NT2/D1 (cell line): ENCODE measurements at regions not wholly inside any gene's neighbourhood (a gene's known extent, or its start where the extent isn't known, plus 50 kb on each side); places are given as distances from the start of the nearest gene placed in this dataset.

ENCODE experiments used
- DNase-seq: peaks from one replicate; pipeline ENCODE4 v3.0.0-alpha.2; 2011; ENCODE audit warnings: low read depth, low spot score
- H3K27me3 ChIP-seq: 2 replicates; pipeline ENCODE4 v1.6.0; 2011; ENCODE audit warnings: mild to moderate bottlenecking; ENCODE audit not compliant: insufficient read length, insufficient read depth
- H3K36me3 ChIP-seq: 2 replicates; pipeline ENCODE4 v1.6.1; 2011; ENCODE audit warnings: mild to moderate bottlenecking, low read length, mixed read lengths; ENCODE audit not compliant: insufficient read depth, insufficient read length
- H3K4me1 ChIP-seq: 2 replicates; pipeline ENCODE4 v1.5.1; 2011; ENCODE audit not compliant: insufficient read depth, insufficient read length
- H3K4me3 ChIP-seq: 2 replicates; pipeline ENCODE4 v1.5.1; 2011; ENCODE audit warnings: low read depth; ENCODE audit not compliant: insufficient read length
- H3K9ac ChIP-seq: 2 replicates; pipeline ENCODE4 v1.6.0; 2011; ENCODE audit warnings: low read depth; ENCODE audit not compliant: insufficient read length
- H3K9me3 ChIP-seq: 2 replicates; pipeline ENCODE4 v1.5.1; 2011; ENCODE audit warnings: mild to moderate bottlenecking, low read length; ENCODE audit not compliant: insufficient read depth
- SUZ12 ChIP-seq: IDR thresholded peaks from 2 replicates; pipeline ENCODE4 v1.6.1; 2011; ENCODE audit not compliant: insufficient read length, insufficient read depth; ENCODE audit errors: extremely low read depth
- YY1 ChIP-seq: IDR thresholded peaks from 2 replicates; pipeline ENCODE4 v1.6.1; 2011; ENCODE audit not compliant: insufficient read length, insufficient read depth
- ZNF274 ChIP-seq: IDR thresholded peaks from 2 replicates; pipeline ENCODE4 v1.6.1; 2011; ENCODE audit warnings: mild to moderate bottlenecking, low read depth, low read length

DNA sequence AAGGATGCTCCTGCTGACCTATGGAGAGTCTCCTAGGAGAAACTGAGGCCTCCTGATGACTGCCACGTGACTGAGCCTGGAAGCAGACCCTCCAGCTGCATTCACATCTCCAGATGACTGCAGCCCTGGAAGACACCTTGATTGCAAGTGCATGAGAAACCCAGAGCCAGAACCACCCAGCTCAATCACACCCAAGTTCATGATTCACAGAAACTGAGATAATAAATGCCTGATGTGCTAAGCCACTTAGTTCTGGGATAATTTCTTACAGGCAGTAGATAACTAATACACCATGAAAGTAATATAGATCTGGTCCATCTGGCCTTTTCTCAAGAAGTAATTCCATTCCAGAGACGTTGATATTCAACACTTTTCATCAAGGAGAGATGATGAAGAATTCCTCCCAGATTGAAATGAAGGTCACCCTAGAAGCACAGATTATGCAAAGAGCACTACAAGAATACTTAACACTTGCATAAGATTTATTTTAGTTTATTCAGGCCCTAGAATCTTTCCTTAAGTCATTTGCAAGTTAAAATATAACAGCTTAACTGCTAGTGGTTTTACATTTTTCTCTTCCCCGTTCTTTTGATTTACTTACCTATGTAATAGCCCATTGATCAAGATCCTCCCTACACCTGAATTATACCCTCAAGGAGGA, 208.2 kb upstream of the INHBA start:
- no peaks in the 10 kb centered on the region for H3K9me3 ChIP-seq
- H3K27me3 ChIP-seq, result no peaks in the 10 kb centered on the region
- H3K4me1 ChIP-seq, result no peaks in the 10 kb centered on the region
- H3K4me3 ChIP-seq, result no peak overlapping the region
- no peak for DNase-seq
- H3K36me3 ChIP-seq, result no peaks in the 10 kb centered on the region
- TF ChIP-seq YY1, result no peak
- TF ChIP-seq SUZ12, result no peak
- no peak for TF ChIP-seq ZNF274
- H3K9ac ChIP-seq, result no peak overlapping the region

DNA sequence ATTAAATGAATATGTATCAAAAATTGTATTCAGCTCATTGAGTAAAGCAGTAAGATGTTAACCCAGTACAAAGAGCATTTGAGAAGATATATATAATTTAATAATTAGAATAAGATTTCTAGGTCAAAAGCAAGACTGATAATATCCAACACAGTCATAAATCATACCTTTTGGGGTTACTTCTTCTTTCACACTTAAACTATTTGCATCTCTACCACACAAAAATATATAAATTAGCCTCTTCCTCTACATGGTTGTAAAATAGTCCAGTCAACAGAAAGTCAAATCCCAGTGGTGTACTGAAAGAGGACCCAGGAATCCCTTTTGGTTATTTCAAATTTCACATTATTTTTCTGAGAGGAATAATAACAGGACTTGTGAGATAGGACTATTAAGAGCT, 204.6 kb upstream of the INHBA start:
- TF ChIP-seq SUZ12, result no peak
- TF ChIP-seq YY1, result no peak
- no peak for TF ChIP-seq ZNF274
- H3K4me1 ChIP-seq, result no peaks in the 10 kb centered on the region
- H3K9ac ChIP-seq, result no peak overlapping the region
- H3K36me3 ChIP-seq, result no peaks in the 10 kb centered on the region
- no peak overlapping the region for H3K4me3 ChIP-seq
- H3K9me3 ChIP-seq, result peaks cover 21% of the 10 kb centered on the region
- no peaks in the 10 kb centered on the region for H3K27me3 ChIP-seq
- DNase-seq, result no peak

DNA sequence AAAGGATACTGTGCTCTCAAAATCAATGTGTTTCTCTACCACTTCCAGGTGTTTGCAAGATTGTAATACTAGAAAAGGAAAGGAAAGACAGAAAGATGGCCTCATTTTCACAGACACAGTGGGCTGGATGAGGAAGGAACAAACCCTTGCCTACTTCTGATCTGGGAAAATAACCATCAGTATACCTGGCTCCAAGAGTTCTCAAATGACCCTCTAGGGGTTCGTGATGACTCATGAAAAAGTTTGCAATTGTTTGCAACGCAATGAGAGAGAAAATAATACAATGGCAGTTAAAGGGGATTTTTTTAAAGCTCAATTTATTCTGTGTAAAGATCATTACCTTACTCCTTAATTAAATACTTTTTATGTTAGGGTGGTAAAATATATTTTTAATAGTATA, 197.6 kb upstream of the INHBA start:
- no peak overlapping the region for H3K4me3 ChIP-seq
- no peaks in the 10 kb centered on the region for H3K36me3 ChIP-seq
- H3K27me3 ChIP-seq, result no peaks in the 10 kb centered on the region
- no peak overlapping the region for H3K9ac ChIP-seq
- H3K4me1 ChIP-seq, result no peaks in the 10 kb centered on the region
- peaks cover 21% of the 10 kb centered on the region for H3K9me3 ChIP-seq
- TF ChIP-seq YY1 (no peak), SUZ12 (no peak), ZNF274 (no peak)
- no peak for DNase-seq

DNA sequence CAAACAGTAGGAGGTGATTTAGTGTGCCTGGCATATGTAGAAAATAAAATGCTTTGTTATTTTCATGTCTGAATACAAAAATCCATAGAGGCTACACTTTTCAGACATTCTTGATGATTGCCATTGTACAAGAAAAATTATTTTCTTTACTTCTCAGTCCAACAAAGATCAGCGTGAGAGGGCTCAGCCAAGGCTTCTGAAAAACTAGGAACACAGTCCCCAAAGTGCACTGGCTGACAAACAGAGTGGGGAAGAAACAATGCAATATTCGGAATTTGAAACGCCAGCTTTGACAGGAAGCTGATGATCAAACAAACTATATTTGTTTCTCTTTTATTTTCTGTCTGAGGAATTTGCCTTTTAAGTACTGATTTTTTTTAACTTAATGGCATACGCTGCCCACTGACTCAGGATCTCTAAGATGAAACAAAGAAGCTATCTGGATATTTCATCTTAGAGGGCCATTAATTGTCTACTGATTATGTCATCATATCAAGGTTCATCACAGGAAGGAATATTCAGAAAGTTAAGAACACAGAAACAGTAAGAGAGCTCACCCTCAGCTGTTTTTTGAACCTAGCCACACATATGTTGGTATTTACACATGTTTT, 197.0 kb upstream of the INHBA start:
- H3K27me3 ChIP-seq, result no peaks in the 10 kb centered on the region
- no peak overlapping the region for H3K4me3 ChIP-seq
- no peaks in the 10 kb centered on the region for H3K36me3 ChIP-seq
- no peak for TF ChIP-seq ZNF274
- TF ChIP-seq YY1, result no peak
- TF ChIP-seq SUZ12, result no peak
- H3K9me3 ChIP-seq, result peaks cover 17% of the 10 kb centered on the region
- H3K9ac ChIP-seq, result no peak overlapping the region
- DNase-seq, result no peak
- no peaks in the 10 kb centered on the region for H3K4me1 ChIP-seq

DNA sequence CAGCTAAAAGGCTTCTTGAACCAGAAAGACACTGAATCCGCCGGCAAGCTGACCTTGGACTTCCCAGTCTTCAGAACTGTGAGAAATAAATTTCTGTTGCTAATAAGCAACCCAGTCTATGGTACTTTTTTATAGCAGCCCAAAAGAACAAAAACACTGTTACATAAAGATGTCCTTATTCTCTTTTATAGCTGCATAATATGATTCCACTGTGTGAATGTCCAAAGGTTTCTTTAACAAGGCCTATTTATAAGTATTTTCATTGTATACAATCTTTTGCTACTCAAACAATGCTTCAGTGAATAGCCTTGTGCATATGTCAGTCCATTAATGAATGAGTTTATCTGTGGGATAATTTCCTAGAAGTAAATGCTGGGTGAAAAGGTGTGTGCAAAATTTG, 190.8 kb upstream of the INHBA start:
- no peaks in the 10 kb centered on the region for H3K36me3 ChIP-seq
- H3K4me1 ChIP-seq, result no peaks in the 10 kb centered on the region
- H3K27me3 ChIP-seq, result no peaks in the 10 kb centered on the region
- H3K9me3 ChIP-seq, result no peaks in the 10 kb centered on the region
- no peak overlapping the region for H3K4me3 ChIP-seq
- H3K9ac ChIP-seq, result no peak overlapping the region
- DNase-seq, result no peak
- no peak for TF ChIP-seq SUZ12
- TF ChIP-seq ZNF274, result no peak
- TF ChIP-seq YY1, result no peak

DNA sequence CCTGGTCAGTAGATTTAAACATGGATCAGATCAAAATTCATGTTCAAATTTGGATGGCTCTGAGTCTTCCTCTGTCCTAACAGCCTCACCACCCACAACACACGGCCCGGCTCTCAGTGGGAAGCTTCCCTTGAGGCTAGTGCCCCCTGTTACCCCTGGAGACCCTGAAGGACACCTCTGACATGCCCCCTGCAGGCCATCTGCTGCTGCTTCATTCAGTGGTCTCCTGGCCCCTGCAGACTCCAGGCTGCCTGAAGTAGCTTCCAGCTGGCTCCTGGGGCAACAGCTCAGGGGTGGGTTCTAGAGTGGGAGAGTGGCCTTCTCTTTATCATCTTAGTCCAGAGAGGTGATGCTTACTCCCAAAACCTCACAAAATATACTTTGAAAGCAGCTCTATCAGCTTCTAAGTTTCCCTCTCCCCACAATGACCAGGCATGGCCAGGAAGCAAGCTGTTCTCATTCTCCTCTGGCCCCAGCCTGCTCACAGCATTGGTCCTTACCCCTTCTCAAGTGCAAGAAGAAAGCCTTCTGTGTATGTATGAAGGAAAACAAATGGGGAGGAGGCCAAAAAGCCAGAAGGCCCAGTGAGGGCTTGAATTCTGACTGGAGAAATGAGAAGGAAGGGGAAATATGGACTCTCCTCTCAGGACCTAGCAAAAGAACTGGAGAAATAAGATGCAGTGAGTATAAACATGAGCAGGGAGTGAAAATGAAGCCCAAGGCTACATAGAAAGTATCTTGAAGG, 189.6 kb upstream of the INHBA start:
- Histone ChIP-seq H3K9ac (no peak overlapping the region), H3K27me3 (no peaks in the 10 kb centered on the region), H3K4me3 (no peak overlapping the region), H3K4me1 (no peaks in the 10 kb centered on the region), H3K9me3 (no peaks in the 10 kb centered on the region), H3K36me3 (no peaks in the 10 kb centered on the region)
- DNase-seq, result peak; percentile 23
- TF ChIP-seq YY1, result no peak
- no peak for TF ChIP-seq SUZ12
- no peak for TF ChIP-seq ZNF274

DNA sequence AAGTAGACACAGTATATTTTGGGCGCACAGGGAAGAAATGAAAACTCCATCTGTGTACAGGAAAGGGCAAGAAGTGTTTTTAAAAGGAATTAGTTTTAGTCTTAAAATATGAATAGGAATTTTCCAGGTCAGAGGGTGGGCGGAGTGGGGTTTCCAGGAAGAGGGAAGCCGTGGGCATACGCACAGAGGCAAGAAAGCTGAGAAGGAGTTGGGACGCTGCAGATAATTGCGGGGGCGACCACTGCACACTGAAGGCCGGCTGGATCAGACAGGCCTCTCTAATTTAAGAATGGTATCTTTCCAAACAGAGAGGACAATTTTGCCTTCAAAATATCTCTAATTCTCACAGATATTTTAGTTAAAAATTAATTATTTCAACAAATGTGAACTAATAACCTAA, 189.1 kb upstream of the INHBA start:
- TF ChIP-seq SUZ12, result no peak
- no peak for TF ChIP-seq YY1
- H3K27me3 ChIP-seq, result no peaks in the 10 kb centered on the region
- H3K9me3 ChIP-seq, result no peaks in the 10 kb centered on the region
- H3K4me1 ChIP-seq, result no peaks in the 10 kb centered on the region
- H3K9ac ChIP-seq, result no peak overlapping the region
- no peak overlapping the region for H3K4me3 ChIP-seq
- no peak for DNase-seq
- H3K36me3 ChIP-seq, result no peaks in the 10 kb centered on the region
